Stimulated activated CD4-positive, alpha-beta T cell treated with anti-CD3 and anti-CD28 coated beads, Interleukin-4, amount 100 ng/mL, for 24 hours (primary cell): ENCODE measurements at regions not wholly inside any gene's neighbourhood (a gene's known extent, or its start where the extent isn't known, plus 50 kb on each side); places are given as distances from the start of the nearest gene placed in this dataset.

Experiments
- DNase-seq: peaks from one replicate; pipeline ENCODE4 v3.0.0-alpha.2; 2020

DNA sequence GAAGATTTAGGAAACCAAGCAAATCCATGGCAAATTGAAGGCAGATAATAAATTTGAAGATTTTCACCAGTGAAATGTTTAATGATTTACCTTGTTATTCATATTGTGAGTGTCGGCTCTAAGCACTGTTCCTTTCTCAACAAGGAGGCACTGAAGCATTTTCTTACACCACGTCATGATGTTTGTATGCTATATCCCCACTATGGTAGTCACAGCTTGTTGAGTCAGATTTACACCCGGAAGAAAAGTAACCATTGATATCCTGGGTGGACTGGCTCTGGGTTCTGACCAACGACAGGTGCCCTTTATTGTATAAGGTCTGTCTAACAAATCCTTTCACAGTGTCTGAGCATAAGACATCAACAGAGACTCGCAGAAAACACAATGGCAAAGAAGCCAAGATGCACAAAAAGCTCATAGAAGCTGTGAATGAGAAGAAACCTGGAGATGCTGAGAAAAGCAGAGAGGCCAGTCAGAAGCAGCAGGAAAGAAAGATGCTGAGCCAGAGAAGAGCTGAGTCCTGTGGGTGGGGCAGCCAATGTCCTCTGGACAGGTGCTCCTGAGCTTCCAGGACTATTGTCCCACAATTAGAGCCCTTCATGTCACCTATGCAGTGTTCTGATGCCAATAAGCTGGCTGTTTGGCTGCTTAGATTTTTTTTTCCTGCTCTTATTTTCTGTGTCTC is 49.7 kb upstream of the ARHGAP5 start:
- no peak for DNase-seq
